Heart left ventricle (tissue), 13 donors: ENCODE measurements at regions not wholly inside any gene's neighbourhood (a gene's known extent, or its start where the extent isn't known, plus 50 kb on each side); places are given as distances from the start of the nearest gene placed in this dataset.

ENCODE experiments used
- CTCF ChIP-seq, 12 donors: fragments of 200-600 bp; sonication (generic) in 4 of 12; IDR thresholded peaks; one replicate each; pipeline versions ENCODE4 v1.5.0 to v1.8.0; 2018 to 2022; ENCODE audit warnings: antibody characterized with exemption in 12 of 12, mild to moderate bottlenecking in 5 of 12
- POLR2A ChIP-seq, 2 donors: fragments of 450-650 bp; IDR thresholded peaks; one replicate each; pipeline ENCODE4 v1.6.1; 2017; ENCODE audit warnings: antibody characterized with exemption in 2 of 2, mild to moderate bottlenecking in 2 of 2, moderate library complexity in 2 of 2
- donor health status: ischemic (EF 13 %, LVEDD 7.1; RV severe dilation, severe dysfunction).
- donor health status: DM: no; HTN: yes; CAD: no.
- donor health status: DM: no; HTN: no; CAD: no.
- donor health status: ischemic (EF 25% LVEDD 6.9; RV normal size, moderate dysfunction).
- donor health status: ischemic (EF 25% LVEDD 5.7; RV mildly dilated, moderate dysfunction).
- donor health status: ischemic (EF 35%, LVEDD 5.7; RV mildly dilated, moderate dysfunction).
- donor health status: nonischemic (EF 11% LVEDD 7.7; RV severe dilation, severe dysfunction).
- donor health status: DM: yes; HTN: yes; CAD: no.
- donor health status: PGD.
- donor health status: ischemic (EF 29% LVEDD 5.4; RV normal size, mild dysfunction).
- donor health status: nonischemic (EF 23%, LVEDD 6.1; RV moderate dilation, normal function).

DNA sequence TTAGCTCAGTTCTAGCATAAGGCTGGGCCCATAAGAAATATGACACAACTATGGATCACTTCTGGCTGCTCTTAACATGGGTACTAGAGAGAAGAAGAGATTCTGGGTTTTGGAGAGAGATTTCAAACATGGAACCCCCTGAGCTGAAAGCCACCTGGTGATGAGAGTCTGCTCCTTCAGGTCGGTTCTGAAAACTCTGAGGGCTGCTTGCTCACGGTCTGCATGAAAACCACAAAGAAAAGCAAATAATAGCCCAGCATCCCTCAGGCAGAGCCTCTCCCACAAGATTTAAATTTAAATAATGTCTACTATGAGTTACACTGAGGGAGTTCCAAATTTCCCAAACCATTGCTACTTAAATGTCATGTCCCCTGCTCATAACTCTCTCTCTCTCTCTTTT, 301.5 kb downstream of the BMP7 start:
- TF ChIP-seq POLR2A (IDR thresholded peaks at IDR 0.05): no peak
- no peak for TF ChIP-seq CTCF (IDR thresholded peaks at IDR 0.05)
